HepG2 (cell line): ENCODE measurements at regions not wholly inside any gene's neighbourhood (a gene's known extent, or its start where the extent isn't known, plus 50 kb on each side); places are given as distances from the start of the nearest gene placed in this dataset.

Experiments
- CREB3 ChIP-seq: sonication (generic); formaldehyde crosslinking; IDR thresholded peaks from 2 replicates; pipeline ENCODE4 v1.5.0; 2020; ENCODE audit warnings: missing genetic modification reagents
- FOXM1 ChIP-seq: sonication (generic); formaldehyde crosslinking; IDR thresholded peaks from 2 replicates; pipeline ENCODE4 v1.5.0; 2020; ENCODE audit warnings: missing genetic modification reagents
- HNRNPUL1 ChIP-seq: fragments of 200-400 bp; formaldehyde crosslinking; IDR thresholded peaks from 2 replicates; pipeline ENCODE4 v1.6.1; 2017; ENCODE audit warnings: low read depth, mild to moderate bottlenecking, low read length, moderate library complexity
- PHF8 ChIP-seq: sonication (generic); formaldehyde crosslinking; IDR thresholded peaks from 2 replicates; pipeline ENCODE4 v1.5.0; 2020; ENCODE audit warnings: missing genetic modification reagents
- RFX3 ChIP-seq: IDR thresholded peaks from 2 replicates; pipeline ENCODE4 v1.6.1; 2016; ENCODE audit warnings: missing biosample characterization, missing genetic modification reagents
- ZNF264 ChIP-seq: sonication (generic); formaldehyde crosslinking; IDR thresholded peaks from 2 replicates; pipeline ENCODE4 v1.4.0; 2020; ENCODE audit warnings: missing genetic modification reagents
- ZNF510 ChIP-seq: sonication (generic); formaldehyde crosslinking; IDR thresholded peaks from 2 replicates; pipeline ENCODE4 v1.4.0; 2020; ENCODE audit warnings: low read depth, mild to moderate bottlenecking, missing genetic modification reagents
- ZNF530 ChIP-seq: sonication (generic); formaldehyde crosslinking; IDR thresholded peaks from 2 replicates; pipeline ENCODE4 v1.5.0; 2020; ENCODE audit warnings: low read depth, mild to moderate bottlenecking, missing genetic modification reagents
- ZNF567 ChIP-seq: sonication (generic); formaldehyde crosslinking; IDR thresholded peaks from 2 replicates; pipeline ENCODE4 v1.8.1; 2023; ENCODE audit warnings: mild to moderate bottlenecking, missing genetic modification reagents, borderline replicate concordance
- ZNF644 ChIP-seq: IDR thresholded peaks from 2 replicates; pipeline ENCODE4 v1.6.1; 2016; ENCODE audit warnings: low read depth
- TF ChIP-seq, protein P1 (sequence below): sonication (generic); formaldehyde crosslinking; IDR thresholded peaks from 2 replicates; pipeline ENCODE4 v1.4.0; 2020; ENCODE audit warnings: mild to moderate bottlenecking, missing genetic modification reagents, borderline replicate concordance

- TF ChIP-seq CREB3 (CRISPR knock-in tag) (no peak), ZNF530 (CRISPR knock-in tag) (no peak), PHF8 (CRISPR knock-in tag) (no peak), ZNF510 (no peak), RFX3 (no peak), FOXM1 (CRISPR knock-in tag) (no peak), ZNF264 (CRISPR knock-in tag) (no peak), ZNF567 (no peak), ZNF644 (CRISPR knock-in tag) (no peak), HNRNPUL1 (no peak)
- TF ChIP-seq, protein P1, sequence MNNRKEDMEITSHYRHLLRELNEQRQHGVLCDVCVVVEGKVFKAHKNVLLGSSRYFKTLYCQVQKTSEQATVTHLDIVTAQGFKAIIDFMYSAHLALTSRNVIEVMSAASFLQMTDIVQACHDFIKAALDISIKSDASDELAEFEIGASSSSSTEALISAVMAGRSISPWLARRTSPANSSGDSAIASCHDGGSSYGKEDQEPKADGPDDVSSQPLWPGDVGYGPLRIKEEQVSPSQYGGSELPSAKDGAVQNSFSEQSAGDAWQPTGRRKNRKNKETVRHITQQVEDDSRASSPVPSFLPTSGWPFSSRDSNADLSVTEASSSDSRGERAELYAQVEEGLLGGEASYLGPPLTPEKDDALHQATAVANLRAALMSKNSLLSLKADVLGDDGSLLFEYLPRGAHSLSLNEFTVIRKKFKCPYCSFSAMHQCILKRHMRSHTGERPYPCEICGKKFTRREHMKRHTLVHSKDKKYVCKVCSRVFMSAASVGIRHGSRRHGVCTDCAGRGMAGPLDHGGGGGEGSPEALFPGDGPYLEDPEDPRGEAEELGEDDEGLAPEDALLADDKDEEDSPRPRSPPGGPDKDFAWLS: no peak
Observed at GRCh38 chr6:155561966-155562364, 106.3 kb upstream of the NOX3 start.
